ENCODE measurements at regions not wholly inside any gene's neighbourhood (a gene's known extent, or its start where the extent isn't known, plus 50 kb on each side); places are given as distances from the start of the nearest gene placed in this dataset.

GRCh38 chr2:46850742-46851141 is 64.9 kb downstream of the MCFD2 start:
- Mint-ChIP-seq H3K9me3 (no peaks in the 10 kb centered on the region), H3K4me3 (no peak overlapping the region), H3K27me3 (no peaks in the 10 kb centered on the region), H3K4me1 (ENCODE audit: low read depth) (no peaks in the 10 kb centered on the region), H3K36me3 (ENCODE audit: low read depth) (no peaks in the 10 kb centered on the region), H3K27ac (no peak overlapping the region)
- DNase-seq = no peak

- H3K4me1 Mint-ChIP-seq (ENCODE audit: low read depth) = no peaks in the 10 kb centered on the region
- DNase-seq = no peak
- no peaks in the 10 kb centered on the region for H3K36me3 Mint-ChIP-seq (ENCODE audit: low read depth)
- no peak overlapping the region for H3K27ac Mint-ChIP-seq
- no peaks in the 10 kb centered on the region for H3K27me3 Mint-ChIP-seq
- no peak overlapping the region for H3K4me3 Mint-ChIP-seq
- H3K9me3 Mint-ChIP-seq = no peaks in the 10 kb centered on the region
These were observed 65.7 kb downstream of the MCFD2 start for GRCh38 chr2:46849721-46850556.

- Mint-ChIP-seq H3K9me3 (no peaks in the 10 kb centered on the region), H3K4me1 (ENCODE audit: low read depth) (no peaks in the 10 kb centered on the region), H3K4me3 (no peak overlapping the region), H3K27me3 (no peaks in the 10 kb centered on the region), H3K27ac (no peak overlapping the region), H3K36me3 (ENCODE audit: low read depth) (no peaks in the 10 kb centered on the region)
- DNase-seq = no peak
These were observed 66.4 kb downstream of the MCFD2 start for GRCh38 chr2:46849046-46849715.

- no peak overlapping the region for H3K4me3 Mint-ChIP-seq
- no peak overlapping the region for H3K27ac Mint-ChIP-seq
- no peak for DNase-seq
- no peaks in the 10 kb centered on the region for H3K9me3 Mint-ChIP-seq
- H3K36me3 Mint-ChIP-seq (ENCODE audit: low read depth) = no peaks in the 10 kb centered on the region
- H3K4me1 Mint-ChIP-seq (ENCODE audit: low read depth) = no peaks in the 10 kb centered on the region
- H3K27me3 Mint-ChIP-seq = no peaks in the 10 kb centered on the region
These were observed 67.2 kb downstream of the MCFD2 start for GRCh38 chr2:46848447-46848846.

GRCh38 chr2:46847726-46848412 is 67.7 kb downstream of the MCFD2 start:
- H3K4me1 Mint-ChIP-seq (ENCODE audit: low read depth) = no peaks in the 10 kb centered on the region
- no peaks in the 10 kb centered on the region for H3K9me3 Mint-ChIP-seq
- no peaks in the 10 kb centered on the region for H3K27me3 Mint-ChIP-seq
- no peak overlapping the region for H3K27ac Mint-ChIP-seq
- H3K4me3 Mint-ChIP-seq = no peak overlapping the region
- H3K36me3 Mint-ChIP-seq (ENCODE audit: low read depth) = no peaks in the 10 kb centered on the region
- DNase-seq = no peak

- no peaks in the 10 kb centered on the region for H3K36me3 Mint-ChIP-seq (ENCODE audit: low read depth)
- H3K4me1 Mint-ChIP-seq (ENCODE audit: low read depth) = no peaks in the 10 kb centered on the region
- H3K27ac Mint-ChIP-seq = no peak overlapping the region
- no peaks in the 10 kb centered on the region for H3K9me3 Mint-ChIP-seq
- no peak for DNase-seq
- no peak overlapping the region for H3K4me3 Mint-ChIP-seq
- no peaks in the 10 kb centered on the region for H3K27me3 Mint-ChIP-seq
These were observed 68.4 kb downstream of the MCFD2 start for GRCh38 chr2:46847185-46847710.

- Mint-ChIP-seq H3K9me3 (no peaks in the 10 kb centered on the region), H3K27ac (no peak overlapping the region), H3K4me3 (no peak overlapping the region), H3K36me3 (ENCODE audit: low read depth) (no peaks in the 10 kb centered on the region), H3K27me3 (no peaks in the 10 kb centered on the region), H3K4me1 (ENCODE audit: low read depth) (no peaks in the 10 kb centered on the region)
- no peak for DNase-seq
These were observed 69.1 kb downstream of the MCFD2 start for GRCh38 chr2:46846536-46846935.

GRCh38 chr2:46845542-46846486 is 69.8 kb downstream of the MCFD2 start:
- H3K36me3 Mint-ChIP-seq (ENCODE audit: low read depth) = no peaks in the 10 kb centered on the region
- no peak overlapping the region for H3K4me3 Mint-ChIP-seq
- H3K4me1 Mint-ChIP-seq (ENCODE audit: low read depth) = no peaks in the 10 kb centered on the region
- H3K27ac Mint-ChIP-seq = no peak overlapping the region
- no peaks in the 10 kb centered on the region for H3K27me3 Mint-ChIP-seq
- DNase-seq = no peak
- H3K9me3 Mint-ChIP-seq = no peaks in the 10 kb centered on the region

- no peak for DNase-seq
- Mint-ChIP-seq H3K4me3 (no peak overlapping the region), H3K36me3 (ENCODE audit: low read depth) (no peaks in the 10 kb centered on the region), H3K4me1 (ENCODE audit: low read depth) (no peaks in the 10 kb centered on the region), H3K27me3 (no peaks in the 10 kb centered on the region), H3K9me3 (no peaks in the 10 kb centered on the region), H3K27ac (no peak overlapping the region)
These were observed 71.2 kb downstream of the MCFD2 start for GRCh38 chr2:46844443-46844842.

GRCh38 chr2:46844034-46844433 is 71.6 kb downstream of the MCFD2 start:
- H3K9me3 Mint-ChIP-seq = no peaks in the 10 kb centered on the region
- no peak overlapping the region for H3K4me3 Mint-ChIP-seq
- no peak for DNase-seq
- no peaks in the 10 kb centered on the region for H3K27me3 Mint-ChIP-seq
- H3K4me1 Mint-ChIP-seq (ENCODE audit: low read depth) = no peaks in the 10 kb centered on the region
- no peak overlapping the region for H3K27ac Mint-ChIP-seq
- no peaks in the 10 kb centered on the region for H3K36me3 Mint-ChIP-seq (ENCODE audit: low read depth)

GRCh38 chr2:46843316-46843715 is 72.3 kb downstream of the MCFD2 start:
- Mint-ChIP-seq H3K27ac (no peak overlapping the region), H3K4me3 (no peak overlapping the region), H3K9me3 (no peaks in the 10 kb centered on the region), H3K27me3 (no peaks in the 10 kb centered on the region), H3K4me1 (ENCODE audit: low read depth) (no peaks in the 10 kb centered on the region), H3K36me3 (ENCODE audit: low read depth) (no peaks in the 10 kb centered on the region)
- no peak for DNase-seq

GRCh38 chr2:46842876-46843275 is 72.7 kb downstream of the MCFD2 start:
- no peak overlapping the region for H3K4me3 Mint-ChIP-seq
- H3K27ac Mint-ChIP-seq = no peak overlapping the region
- H3K36me3 Mint-ChIP-seq (ENCODE audit: low read depth) = no peaks in the 10 kb centered on the region
- no peaks in the 10 kb centered on the region for H3K27me3 Mint-ChIP-seq
- H3K9me3 Mint-ChIP-seq = no peaks in the 10 kb centered on the region
- DNase-seq = no peak
- H3K4me1 Mint-ChIP-seq (ENCODE audit: low read depth) = no peaks in the 10 kb centered on the region

- no peak for DNase-seq
- Mint-ChIP-seq H3K27me3 (no peaks in the 10 kb centered on the region), H3K4me3 (no peak overlapping the region), H3K4me1 (ENCODE audit: low read depth) (no peaks in the 10 kb centered on the region), H3K36me3 (ENCODE audit: low read depth) (no peaks in the 10 kb centered on the region), H3K27ac (no peak overlapping the region), H3K9me3 (no peaks in the 10 kb centered on the region)
These were observed 74.0 kb downstream of the MCFD2 start for GRCh38 chr2:46841621-46842020.

GRCh38 chr2:46839045-46839444 is 76.6 kb downstream of the MCFD2 start:
- no peak overlapping the region for H3K4me3 Mint-ChIP-seq
- H3K27ac Mint-ChIP-seq = no peak overlapping the region
- no peaks in the 10 kb centered on the region for H3K9me3 Mint-ChIP-seq
- no peaks in the 10 kb centered on the region for H3K36me3 Mint-ChIP-seq (ENCODE audit: low read depth)
- H3K27me3 Mint-ChIP-seq = no peaks in the 10 kb centered on the region
- no peaks in the 10 kb centered on the region for H3K4me1 Mint-ChIP-seq (ENCODE audit: low read depth)
- DNase-seq = no peak

Data from activated T-cell treated with anti-CD3 and anti-CD28 coated beads, Interleukin-2, amount 50 U/mL, for 24 hours (primary cell).